T-helper 9 cell (primary cell): ENCODE measurements at regions not wholly inside any gene's neighbourhood (a gene's known extent, or its start where the extent isn't known, plus 50 kb on each side); places are given as distances from the start of the nearest gene placed in this dataset.

Experiments used
- DNase-seq: peaks from one replicate; pipeline ENCODE4 v3.0.0-alpha.2; 2020

GRCh38 chr9:79116041-79116440 is 455.7 kb upstream of the TLE4 start:
- DNase-seq, result no peak

- DNase-seq, result no peak
Measured at GRCh38 chr9:79116709-79117108, 455.1 kb upstream of the TLE4 start.

- no peak for DNase-seq
Measured at GRCh38 chr9:79120533-79120932, 451.2 kb upstream of the TLE4 start.

GRCh38 chr9:79120941-79121340 is 450.8 kb upstream of the TLE4 start:
- no peak for DNase-seq

GRCh38 chr9:79123415-79123814 is 448.4 kb upstream of the TLE4 start:
- no peak for DNase-seq

GRCh38 chr9:79127661-79128060 is 444.1 kb upstream of the TLE4 start:
- no peak for DNase-seq

GRCh38 chr9:79129865-79130480 is 441.8 kb upstream of the TLE4 start:
- DNase-seq, result no peak

GRCh38 chr9:79131246-79131774 is 440.5 kb upstream of the TLE4 start:
- no peak for DNase-seq

GRCh38 chr9:79131824-79132377 is 439.9 kb upstream of the TLE4 start:
- no peak for DNase-seq

- DNase-seq, result no peak
Measured at GRCh38 chr9:79134654-79135053, 437.1 kb upstream of the TLE4 start.

GRCh38 chr9:79135681-79136415 is 435.9 kb upstream of the TLE4 start:
- no peak for DNase-seq

GRCh38 chr9:79140751-79141150 is 431.0 kb upstream of the TLE4 start:
- DNase-seq, result no peak

GRCh38 chr9:79143211-79143610 is 428.6 kb upstream of the TLE4 start:
- no peak for DNase-seq

GRCh38 chr9:79145442-79145841 is 426.3 kb upstream of the TLE4 start:
- no peak for DNase-seq

- DNase-seq, result no peak
Measured at GRCh38 chr9:79149585-79149984, 422.2 kb upstream of the TLE4 start.

- DNase-seq, result no peak
Measured at GRCh38 chr9:79151791-79152190, 420.0 kb upstream of the TLE4 start.

GRCh38 chr9:79152306-79152705 is 419.5 kb upstream of the TLE4 start:
- DNase-seq, result no peak

- no peak for DNase-seq
Measured at GRCh38 chr9:79154806-79155205, 417.0 kb upstream of the TLE4 start.

- DNase-seq, result no peak
Measured at GRCh38 chr9:79155308-79155707, 416.5 kb upstream of the TLE4 start.

GRCh38 chr9:79163544-79163943 is 408.2 kb upstream of the TLE4 start:
- DNase-seq, result no peak

- DNase-seq, result no peak
Measured at GRCh38 chr9:79164406-79164805, 407.4 kb upstream of the TLE4 start.

- DNase-seq, result no peak
Measured at GRCh38 chr9:79165020-79165780, 406.6 kb upstream of the TLE4 start.

- no peak for DNase-seq
Measured at GRCh38 chr9:79166005-79166404, 405.8 kb upstream of the TLE4 start.
